Keratinocyte (primary cell): ENCODE measurements at regions not wholly inside any gene's neighbourhood (a gene's known extent, or its start where the extent isn't known, plus 50 kb on each side); places are given as distances from the start of the nearest gene placed in this dataset.

Experiments
- CTCF ChIP-seq, 3 experiments: IDR thresholded peaks in 1 of 3; conservative IDR thresholded peaks in 1 of 3; optimal IDR thresholded peaks in 1 of 3; 2 replicates in 2 of 3; 3 replicates in 1 of 3; pipeline versions ENCODE3 to v1.5.1; 2011; ENCODE audit warnings: low read length in 3 of 3, mild to moderate bottlenecking in 3 of 3, moderate library complexity in 2 of 3, control low read depth in 1 of 3, inconsistent platforms in 1 of 3; ENCODE audit not compliant: insufficient read depth in 2 of 3; ENCODE audit errors: extremely low read depth in 1 of 3
- EZH2 ChIP-seq: IDR thresholded peaks from one replicate; pipeline ENCODE4 v1.6.1; 2012; ENCODE audit warnings: inconsistent platforms, mild to moderate bottlenecking, low read length, moderate library complexity

- no peak for TF ChIP-seq CTCF (optimal IDR thresholded peaks at IDR 0.05 in 1 of 3, IDR thresholded peaks at IDR 0.05 in 1 of 3, conservative IDR thresholded peaks at IDR 0.05 in 1 of 3; ENCODE audit: extremely low read depth in 1 of 3, insufficient read depth in 2 of 3, low read length in 3 of 3)
- TF ChIP-seq EZH2, result no peak
Observed at GRCh38 chr18:67893916-67894315, 377.4 kb upstream of the DSEL start.
